OCI-LY7 (cell line): ENCODE measurements at regions not wholly inside any gene's neighbourhood (a gene's known extent, or its start where the extent isn't known, plus 50 kb on each side); places are given as distances from the start of the nearest gene placed in this dataset.

Source experiments
- BruUV-seq: library from RNA; stranded (reverse); fragments of 400-500 nt; replicated peaks from 2 replicates; lab custom pipeline; 2021; lab: Mats Ljungman, UMichigan
- CTCF ChIA-PET: fragments of 300-600 bp; sonication (Branson Sonifier 250); formaldehyde crosslinking; loops from one replicate; lab custom pipeline; 2022; ENCODE audit warnings: antibody characterized with exemption; ENCODE audit not compliant: unreplicated experiment; lab: Charles Lee
- POLR2A ChIA-PET: fragments of 300-600 bp; sonication (Branson Sonifier 250); formaldehyde crosslinking; loops from one replicate; lab custom pipeline; 2022; ENCODE audit warnings: antibody characterized with exemption; lab: Charles Lee
- DNase-seq: peaks from one replicate; pipeline ENCODE4 v3.0.0-alpha.2; 2015; ENCODE audit warnings: low spot score
- H2AFZ ChIP-seq: fragments of 200-600 bp; sonication (generic), shearing (Covaris generic); 2 replicates; pipeline ENCODE4 v1.6.1; 2014; ENCODE audit warnings: mild to moderate bottlenecking, antibody characterized with exemption, low read length, moderate library complexity
- H3K27ac ChIP-seq: fragments of 200-600 bp; sonication (generic); 2 replicates; pipeline ENCODE4 v1.5.1; 2014; ENCODE audit warnings: mixed run types, low read depth, mild to moderate bottlenecking, moderate library complexity, low read length, inconsistent platforms; ENCODE audit not compliant: poor library complexity, severe bottlenecking
- H3K36me3 ChIP-seq: fragments of 200-600 bp; sonication (generic); 2 replicates; pipeline ENCODE4 v1.6.1; 2014; ENCODE audit warnings: mild to moderate bottlenecking, antibody characterized with exemption, low read length, moderate library complexity, mixed read lengths; ENCODE audit not compliant: insufficient read depth
- H3K4me1 ChIP-seq: fragments of 200-600 bp; sonication (generic); 2 replicates; pipeline ENCODE4 v1.5.1; 2014; ENCODE audit warnings: mild to moderate bottlenecking, low read length; ENCODE audit not compliant: insufficient read depth, poor library complexity, severe bottlenecking
- H3K4me2 ChIP-seq: fragments of 200-600 bp; sonication (generic); 2 replicates; pipeline ENCODE4 v1.6.1; 2014; ENCODE audit warnings: mild to moderate bottlenecking, low read length
- H3K4me3 ChIP-seq: fragments of 200-600 bp; sonication (generic); 2 replicates; pipeline ENCODE4 v1.5.1; 2014; ENCODE audit warnings: mild to moderate bottlenecking, low read depth, low read length; ENCODE audit not compliant: poor library complexity, severe bottlenecking
- H3K79me2 ChIP-seq: fragments of 200-600 bp; sonication (generic); 2 replicates; pipeline ENCODE4 v1.6.1; 2016; ENCODE audit warnings: low read depth, mild to moderate bottlenecking, low read length, moderate library complexity, mixed read lengths; ENCODE audit not compliant: insufficient read depth
- H3K9me2 ChIP-seq: fragments of 200-600 bp; sonication (generic); 2 replicates; pipeline ENCODE4 v1.6.1; 2016; ENCODE audit warnings: mild to moderate bottlenecking, low read length, mixed read lengths; ENCODE audit not compliant: insufficient read depth
- H3K9me3 ChIP-seq: fragments of 200-600 bp; sonication (generic); 2 replicates; pipeline ENCODE4 v1.6.1; 2014; ENCODE audit warnings: mild to moderate bottlenecking, mixed run types, low read length, mixed read lengths
- H4K20me1 ChIP-seq: fragments of 200-600 bp; sonication (generic); 2 replicates; pipeline ENCODE4 v1.6.1; 2014; ENCODE audit warnings: mild to moderate bottlenecking, antibody characterized with exemption, low read length, moderate library complexity, mixed read lengths; ENCODE audit not compliant: insufficient read depth
- CTCF ChIP-seq: fragments of 200-600 bp; sonication (generic); conservative IDR thresholded peaks from 2 replicates; pipeline ENCODE4 v1.5.1; 2014; ENCODE audit warnings: mild to moderate bottlenecking, antibody characterized with exemption, low read length, moderate library complexity, mixed read lengths
- EZH2phosphoT487 ChIP-seq: fragments of 200-600 bp; sonication (generic); IDR thresholded peaks from 2 replicates; pipeline ENCODE4 v1.6.1; 2018; ENCODE audit warnings: low read depth, borderline replicate concordance, mild to moderate bottlenecking, mixed run types, antibody characterized with exemption, low read length, moderate library complexity, mixed read lengths
- intact Hi-C: fragments of 100-400 bp; cut with micrococcal nuclease; formaldehyde crosslinking; loops from one replicate; pipeline ENCODE4 v1.10.0; 2022; ENCODE audit not compliant: unreplicated experiment

DNA sequence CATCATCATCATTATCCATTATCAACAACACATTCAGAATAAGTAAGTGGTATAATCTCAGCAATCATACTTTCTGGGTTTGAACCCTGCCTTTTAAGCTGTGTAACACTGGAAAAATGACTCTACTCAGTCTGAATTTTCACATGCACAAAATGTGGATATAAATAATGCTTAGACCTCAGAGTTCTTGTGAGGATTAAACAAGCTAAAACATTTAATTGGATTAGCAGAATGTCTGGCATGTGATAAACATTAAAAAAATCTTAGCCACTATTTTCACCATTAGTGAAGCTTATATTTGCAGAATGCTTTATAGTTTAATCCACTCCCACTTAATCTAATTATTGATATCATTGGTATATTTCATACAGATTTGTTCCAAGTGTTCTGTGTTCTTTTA is 412.3 kb downstream of the RFC3 start:
- CTCF ChIA-PET, result no interaction called here
- Histone ChIP-seq H3K9me3 (no peaks in the 10 kb centered on the region), H3K4me1 (no peaks in the 10 kb centered on the region), H3K4me3 (no peak overlapping the region), H3K27ac (no peak overlapping the region), H3K79me2 (no peaks in the 10 kb centered on the region), H4K20me1 (no peaks in the 10 kb centered on the region), H3K36me3 (no peaks in the 10 kb centered on the region), H2AFZ (no peak overlapping the region), H3K4me2 (no peak overlapping the region), H3K9me2 (no peaks in the 10 kb centered on the region)
- TF ChIP-seq CTCF (no peak), EZH2phosphoT487 (no peak)
- intact Hi-C loops, result no loop called here
- BruUV-seq, result no TSS peak
- DNase-seq, result no peak
- POLR2A ChIA-PET, result interaction anchor here (0.6 to 0.7 kb wide), 3 partner anchors 167 to 1402 kb away, joined by 3 read pairs; no protein-coding TSS in a partner anchor

GRCh38 chr13:34241332-34241731 is 423.4 kb downstream of the RFC3 start:
- intact Hi-C loops, result no loop called here
- H3K4me1 ChIP-seq, result no peaks in the 10 kb centered on the region
- no peak overlapping the region for H3K27ac ChIP-seq
- no peaks in the 10 kb centered on the region for H3K79me2 ChIP-seq
- H3K4me3 ChIP-seq, result no peak overlapping the region
- CTCF ChIA-PET, result no interaction called here
- BruUV-seq, result no TSS peak
- no peaks in the 10 kb centered on the region for H4K20me1 ChIP-seq
- POLR2A ChIA-PET, result interaction anchor here (1.7 kb wide), 1 partner anchor 8 kb away, joined by 8 read pairs; no protein-coding TSS in a partner anchor
- H3K36me3 ChIP-seq, result no peaks in the 10 kb centered on the region
- no peaks in the 10 kb centered on the region for H3K9me3 ChIP-seq
- TF ChIP-seq EZH2phosphoT487, result no peak
- TF ChIP-seq CTCF, result no peak
- H2AFZ ChIP-seq, result no peak overlapping the region
- DNase-seq, result no peak
- no peaks in the 10 kb centered on the region for H3K9me2 ChIP-seq
- no peak overlapping the region for H3K4me2 ChIP-seq

GRCh38 chr13:34243403-34243802 is 425.5 kb downstream of the RFC3 start:
- no peak for TF ChIP-seq EZH2phosphoT487
- TF ChIP-seq CTCF, result no peak
- Histone ChIP-seq H3K79me2 (no peaks in the 10 kb centered on the region), H3K4me3 (no peak overlapping the region), H3K27ac (no peak overlapping the region), H3K36me3 (no peaks in the 10 kb centered on the region), H4K20me1 (no peaks in the 10 kb centered on the region), H3K4me1 (no peaks in the 10 kb centered on the region), H3K9me2 (no peaks in the 10 kb centered on the region), H3K9me3 (no peaks in the 10 kb centered on the region), H3K4me2 (no peak overlapping the region), H2AFZ (no peak overlapping the region)
- no peak for DNase-seq
- intact Hi-C loops, result no loop called here
- POLR2A ChIA-PET, result no interaction called here
- BruUV-seq, result no TSS peak
- CTCF ChIA-PET, result interaction anchor here (0.7 kb wide), 1 partner anchor 11 kb away, joined by 3 read pairs; no protein-coding TSS in a partner anchor
